WTC11 (cell line): ENCODE measurements at regions not wholly inside any gene's neighbourhood (a gene's known extent, or its start where the extent isn't known, plus 50 kb on each side); places are given as distances from the start of the nearest gene placed in this dataset.

Experiments used
- ATAC-seq: fragments of 200-7000 bp; cut with Tn5 transposase; 2 replicates; pipeline ENCODE4 v1.10.0; 2021; ENCODE audit warnings: mild to moderate bottlenecking, moderate library complexity
- CTCF ChIA-PET: fragments of 300-600 bp; sonication (Branson Sonifier 250); formaldehyde crosslinking; loops from one replicate; lab custom pipeline; 2021; ENCODE audit warnings: antibody characterized with exemption; lab: Charles Lee
- POLR2A ChIA-PET: fragments of 350-600 bp; sonication (Branson Sonifier 250); formaldehyde crosslinking; loops from one replicate; lab custom pipeline; 2021; ENCODE audit warnings: antibody characterized with exemption; lab: Charles Lee
- DNase-seq: peaks from one replicate; pipeline ENCODE4 v3.0.0; 2021; ENCODE audit warnings: low spot score
- H3K27ac Mint-ChIP-seq: 2 replicates; pipeline ENCODE4 v1.8.0; 2021; ENCODE audit warnings: mixed read lengths
- H3K27me3 Mint-ChIP-seq: 2 replicates; pipeline ENCODE4 v1.8.0; 2021; ENCODE audit warnings: low read depth, mild to moderate bottlenecking, moderate library complexity, mixed read lengths
- H3K36me3 Mint-ChIP-seq: 2 replicates; pipeline ENCODE4 v1.8.0; 2021; ENCODE audit warnings: mixed read lengths
- H3K4me1 Mint-ChIP-seq: 2 replicates; pipeline ENCODE4 v1.8.0; 2022; ENCODE audit warnings: mixed read lengths
- H3K4me3 Mint-ChIP-seq: 2 replicates; pipeline ENCODE4 v1.8.0; 2021; ENCODE audit warnings: mild to moderate bottlenecking, moderate library complexity, mixed read lengths
- H3K9me3 Mint-ChIP-seq: 2 replicates; pipeline ENCODE4 v1.8.0; 2021; ENCODE audit warnings: mixed read lengths
- AR ChIP-seq: fragments of 250-450 bp; sonication (Bioruptor Pico); IDR thresholded peaks from 2 replicates; pipeline ENCODE4 v1.9.0; 2021; ENCODE audit warnings: mild to moderate bottlenecking
- CREM ChIP-seq: sonication (generic); formaldehyde crosslinking; IDR thresholded peaks from 2 replicates; pipeline ENCODE4 v1.8.1; 2022; ENCODE audit warnings: mild to moderate bottlenecking, missing genetic modification reagents, moderate library complexity
- EMX1 ChIP-seq: fragments of 250-450 bp; sonication (Bioruptor Pico); IDR thresholded peaks from 2 replicates; pipeline ENCODE4 v1.8.0; 2021; ENCODE audit warnings: mild to moderate bottlenecking
- HMGA2 ChIP-seq: fragments of 250-450 bp; sonication (Bioruptor Pico); IDR thresholded peaks from 2 replicates; pipeline ENCODE4 v1.4.0; 2021; ENCODE audit warnings: mild to moderate bottlenecking, moderate library complexity
- HMGXB4 ChIP-seq: sonication (generic); formaldehyde crosslinking; IDR thresholded peaks from 2 replicates; pipeline ENCODE4 v1.8.1; 2023; ENCODE audit warnings: mild to moderate bottlenecking, moderate library complexity, missing genetic modification reagents
- IRF2 ChIP-seq: sonication (generic); formaldehyde crosslinking; IDR thresholded peaks from 2 replicates; pipeline ENCODE4 v1.8.0; 2022; ENCODE audit warnings: low read depth, missing genetic modification reagents, borderline replicate concordance
- KAT7 ChIP-seq: sonication (generic); formaldehyde crosslinking; IDR thresholded peaks from 2 replicates; pipeline ENCODE4 v1.8.1; 2023; ENCODE audit warnings: missing genetic modification reagents, mild to moderate bottlenecking, borderline replicate concordance
- MYBL2 ChIP-seq: sonication (generic); formaldehyde crosslinking; IDR thresholded peaks from 2 replicates; pipeline ENCODE4 v1.8.1; 2023; ENCODE audit warnings: mild to moderate bottlenecking, moderate library complexity, missing genetic modification reagents
- NFATC4 ChIP-seq: fragments of 250-450 bp; sonication (Bioruptor Pico); IDR thresholded peaks from 2 replicates; pipeline ENCODE4 v1.9.0; 2021; ENCODE audit warnings: mild to moderate bottlenecking
- NR1H2 ChIP-seq: sonication (generic); formaldehyde crosslinking; IDR thresholded peaks from 2 replicates; pipeline ENCODE4 v1.9.0; 2021; ENCODE audit warnings: mild to moderate bottlenecking, moderate library complexity, missing genetic modification reagents
- PREB ChIP-seq: sonication (generic); formaldehyde crosslinking; IDR thresholded peaks from 2 replicates; pipeline ENCODE4 v1.8.1; 2022; ENCODE audit warnings: mild to moderate bottlenecking, missing genetic modification reagents, moderate library complexity, borderline replicate concordance
- SMAD4 ChIP-seq: sonication (generic); formaldehyde crosslinking; IDR thresholded peaks from 2 replicates; pipeline ENCODE4 v1.8.0; 2022; ENCODE audit warnings: mild to moderate bottlenecking, missing genetic modification reagents
- STAT6 ChIP-seq: sonication (generic); formaldehyde crosslinking; conservative IDR thresholded peaks from 2 replicates; pipeline ENCODE4 v1.8.1; 2023; ENCODE audit warnings: mild to moderate bottlenecking, low read depth, missing genetic modification reagents, moderate library complexity
- ZNF281 ChIP-seq: sonication (generic); formaldehyde crosslinking; IDR thresholded peaks from 2 replicates; pipeline ENCODE4 v1.8.0; 2023; ENCODE audit warnings: mild to moderate bottlenecking, missing genetic modification reagents
- ZNF396 ChIP-seq: fragments of 250-450 bp; sonication (Bioruptor Pico); IDR thresholded peaks from 2 replicates; pipeline ENCODE4 v1.8.0; 2021; ENCODE audit warnings: mild to moderate bottlenecking, moderate library complexity, borderline replicate concordance

- H3K4me1 Mint-ChIP-seq = peaks cover 3% of the 10 kb centered on the region; the same call in 1 of the 2 replicates
- CTCF ChIA-PET = no interaction called here
- peaks cover 63% of the 10 kb centered on the region for H3K36me3 Mint-ChIP-seq
- no peak overlapping the region for H3K4me3 Mint-ChIP-seq
- peaks cover 61% of the 10 kb centered on the region for H3K9me3 Mint-ChIP-seq
- ATAC-seq (no peak), DNase-seq (no peak)
- POLR2A ChIA-PET = no interaction called here
- H3K27ac Mint-ChIP-seq = no peak overlapping the region
- TF ChIP-seq MYBL2 (CRISPR knock-in tag) = no peak
- no peak for TF ChIP-seq AR
- TF ChIP-seq ZNF396 (CRISPR knock-in tag) = no peak
- TF ChIP-seq HMGA2 (CRISPR knock-in tag) = no peak
- TF ChIP-seq HMGXB4 (CRISPR knock-in tag) = no peak
- TF ChIP-seq NFATC4 (CRISPR knock-in tag) = no peak
- TF ChIP-seq EMX1 = no peak
- TF ChIP-seq PREB = no peak
- no peak for TF ChIP-seq KAT7 (CRISPR knock-in tag)
- TF ChIP-seq CREM (CRISPR knock-in tag) = no peak
- no peak for TF ChIP-seq NR1H2 (CRISPR knock-in tag)
- no peak for TF ChIP-seq IRF2
- TF ChIP-seq SMAD4 (CRISPR knock-in tag) = no peak
- TF ChIP-seq ZNF281 (CRISPR knock-in tag) = no peak
- TF ChIP-seq STAT6 (CRISPR knock-in tag) = no peak
- peaks cover 4% of the 10 kb centered on the region; the same call in 1 of the 2 replicates for H3K27me3 Mint-ChIP-seq
These were observed 496.9 kb downstream of the TCERG1L start for GRCh38 chr10:130814610-130815009.
